HEK293 (cell line): ENCODE measurements at regions not wholly inside any gene's neighbourhood (a gene's known extent, or its start where the extent isn't known, plus 50 kb on each side); places are given as distances from the start of the nearest gene placed in this dataset.

ENCODE experiments used
- CTCF ChIA-PET: fragments of 350-600 bp; formaldehyde crosslinking; extraction: SDS; loops from one replicate; lab custom pipeline; 2021; ENCODE audit warnings: antibody characterized with exemption; lab: Yijun Ruan, JAX
- POLR2A ChIA-PET: fragments of 300-600 bp; formaldehyde crosslinking; extraction: SDS; loops from one replicate; lab custom pipeline; 2020; ENCODE audit warnings: antibody characterized with exemption, inconsistent platforms; lab: Yijun Ruan, JAX
- H3K27ac ChIP-seq: fragments of 200-500 bp; sonication (Bioruptor generic); 2 replicates; pipeline ENCODE4 v1.5.1; 2014; ENCODE audit warnings: low read depth, low read length, control low read depth, inconsistent platforms; ENCODE audit errors: extremely low read depth
- H3K36me3 ChIP-seq, 2 experiments: fragments of 200-500 bp in 1 of 2; sonication (Bioruptor generic) in 1 of 2; 1 replicate in 1 of 2; 2 replicates in 1 of 2; pipeline ENCODE4 v1.5.1; 2014 to 2017; ENCODE audit warnings: inconsistent platforms in 2 of 2, low read length in 2 of 2; ENCODE audit not compliant: control insufficient read depth in 2 of 2, insufficient read depth in 1 of 2
- H3K4me1 ChIP-seq: fragments of 200-500 bp; sonication (Bioruptor generic); 2 replicates; pipeline ENCODE4 v1.5.1; 2014; ENCODE audit warnings: mild to moderate bottlenecking, low read length, inconsistent platforms; ENCODE audit not compliant: control insufficient read depth, insufficient read depth
- H3K4me3 ChIP-seq: 2 replicates; pipeline ENCODE4 v1.5.1; 2011; ENCODE audit warnings: low read depth, mild to moderate bottlenecking, control low read depth, low read length, moderate library complexity
- H3K9me3 ChIP-seq: fragments of 200-500 bp; sonication (Bioruptor generic); 2 replicates; pipeline ENCODE4 v1.5.1; 2014; ENCODE audit warnings: low read depth, low read length, inconsistent platforms; ENCODE audit not compliant: control insufficient read depth, insufficient read depth
- GFI1B ChIP-seq: fragments of 450-650 bp; formaldehyde crosslinking; IDR thresholded peaks from 2 replicates; pipeline ENCODE4 v1.5.1; 2016; ENCODE audit warnings: missing biosample characterization, missing genetic modification characterization
- KLF10 ChIP-seq: fragments of 450-650 bp; IDR thresholded peaks from 2 replicates; pipeline ENCODE4 v1.5.1; 2018; ENCODE audit warnings: missing biosample characterization, mild to moderate bottlenecking, missing genetic modification characterization
- ZBTB17 ChIP-seq: fragments of 450-650 bp; formaldehyde crosslinking; IDR thresholded peaks from 2 replicates; pipeline ENCODE4 v1.5.1; 2016; ENCODE audit warnings: missing biosample characterization, missing genetic modification characterization
- ZBTB20 ChIP-seq: fragments of 450-650 bp; formaldehyde crosslinking; IDR thresholded peaks from 2 replicates; pipeline ENCODE4 v1.5.1; 2016; ENCODE audit warnings: missing biosample characterization, missing genetic modification characterization
- ZBTB8A ChIP-seq: fragments of 450-650 bp; formaldehyde crosslinking; IDR thresholded peaks from 2 replicates; pipeline ENCODE4 v1.5.1; 2016; ENCODE audit warnings: missing biosample characterization, missing genetic modification characterization
- ZNF121 ChIP-seq: fragments of 450-650 bp; formaldehyde crosslinking; IDR thresholded peaks from 2 replicates; pipeline ENCODE4 v1.5.1; 2016; ENCODE audit warnings: missing biosample characterization, missing genetic modification characterization
- ZNF140 ChIP-seq: fragments of 450-650 bp; formaldehyde crosslinking; IDR thresholded peaks from 2 replicates; pipeline ENCODE4 v1.5.1; 2016; ENCODE audit warnings: missing biosample characterization, missing genetic modification characterization
- ZNF19 ChIP-seq: fragments of 450-650 bp; formaldehyde crosslinking; IDR thresholded peaks from 2 replicates; pipeline ENCODE4; 2016; ENCODE audit warnings: missing biosample characterization, missing genetic modification characterization, low read depth
- ZNF202 ChIP-seq: fragments of 450-650 bp; formaldehyde crosslinking; IDR thresholded peaks from 2 replicates; pipeline ENCODE4 v1.5.1; 2016; ENCODE audit warnings: missing biosample characterization, missing genetic modification characterization, borderline replicate concordance
- ZNF433 ChIP-seq: fragments of 450-650 bp; formaldehyde crosslinking; IDR thresholded peaks from 2 replicates; pipeline ENCODE4 v1.5.1; 2016; ENCODE audit warnings: missing biosample characterization, missing genetic modification characterization, low read depth
- ZNF473 ChIP-seq: fragments of 450-650 bp; formaldehyde crosslinking; IDR thresholded peaks from 2 replicates; pipeline ENCODE4 v1.5.1; 2017; ENCODE audit warnings: missing biosample characterization, missing genetic modification characterization
- ZNF530 ChIP-seq: fragments of 450-650 bp; formaldehyde crosslinking; IDR thresholded peaks from 2 replicates; pipeline ENCODE4 v1.5.1; 2016; ENCODE audit warnings: low read depth, missing biosample characterization, missing genetic modification characterization
- ZNF558 ChIP-seq: fragments of 450-650 bp; formaldehyde crosslinking; IDR thresholded peaks from 2 replicates; pipeline ENCODE4 v1.5.1; 2016; ENCODE audit warnings: missing biosample characterization, missing genetic modification characterization
- ZNF664 ChIP-seq: fragments of 450-650 bp; formaldehyde crosslinking; IDR thresholded peaks from 2 replicates; pipeline ENCODE4 v1.5.1; 2016; ENCODE audit warnings: missing biosample characterization, missing genetic modification characterization
- ZSCAN23 ChIP-seq: fragments of 450-650 bp; formaldehyde crosslinking; IDR thresholded peaks from 2 replicates; pipeline ENCODE4 v1.5.1; 2016; ENCODE audit warnings: missing biosample characterization, missing genetic modification characterization
- TF ChIP-seq, protein P1 (sequence below): fragments of 450-650 bp; formaldehyde crosslinking; IDR thresholded peaks from 2 replicates; pipeline ENCODE4 v1.5.1; 2016; ENCODE audit warnings: missing biosample characterization, missing genetic modification characterization
- TF ChIP-seq, protein P2 (sequence below): fragments of 450-650 bp; formaldehyde crosslinking; IDR thresholded peaks from 2 replicates; pipeline ENCODE4 v1.5.0; 2017; ENCODE audit warnings: missing biosample characterization, missing genetic modification characterization, borderline replicate concordance
- TF ChIP-seq, protein P3 (sequence below): fragments of 450-650 bp; formaldehyde crosslinking; IDR thresholded peaks from 2 replicates; pipeline ENCODE4 v1.5.1; 2016; ENCODE audit warnings: missing biosample characterization, missing genetic modification characterization
- TF ChIP-seq, protein P4 (sequence below): fragments of 450-650 bp; formaldehyde crosslinking; IDR thresholded peaks from 2 replicates; pipeline ENCODE4 v1.5.1; 2016; ENCODE audit warnings: missing biosample characterization, missing genetic modification characterization
- TF ChIP-seq, protein P5 (sequence below): fragments of 450-650 bp; formaldehyde crosslinking; conservative IDR thresholded peaks from 2 replicates; pipeline ENCODE4 v1.5.1; 2016; ENCODE audit warnings: low read depth, missing biosample characterization, missing genetic modification characterization

DNA sequence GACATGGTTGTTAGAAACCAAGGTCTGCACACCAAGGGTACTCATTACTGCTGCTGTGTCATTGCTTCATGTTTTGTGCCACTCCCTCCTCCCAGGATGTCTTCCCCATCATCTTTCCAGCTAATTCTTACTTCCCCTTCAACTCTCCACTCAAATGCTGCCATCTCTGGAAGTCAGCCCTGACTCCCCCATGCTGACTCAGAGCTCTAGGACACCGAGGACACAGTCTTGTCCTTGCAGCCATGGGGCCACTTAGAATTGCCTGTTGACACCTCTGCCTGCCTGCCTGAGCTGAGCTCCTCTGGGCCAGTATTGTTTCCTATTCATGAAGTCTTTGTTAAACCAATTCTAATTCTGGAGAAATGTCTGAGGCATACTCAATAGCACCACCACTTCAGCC lies 100.2 kb downstream of the GYPC start:
- no peak overlapping the region for H3K27ac ChIP-seq
- POLR2A ChIA-PET: no interaction called here
- H3K36me3 ChIP-seq: no peaks in the 10 kb centered on the region
- H3K4me3 ChIP-seq: no peak overlapping the region
- no peak for TF ChIP-seq ZNF121 (tag by site-specific recombination)
- TF ChIP-seq KLF10 (tag by site-specific recombination): no peak
- TF ChIP-seq, protein P1, sequence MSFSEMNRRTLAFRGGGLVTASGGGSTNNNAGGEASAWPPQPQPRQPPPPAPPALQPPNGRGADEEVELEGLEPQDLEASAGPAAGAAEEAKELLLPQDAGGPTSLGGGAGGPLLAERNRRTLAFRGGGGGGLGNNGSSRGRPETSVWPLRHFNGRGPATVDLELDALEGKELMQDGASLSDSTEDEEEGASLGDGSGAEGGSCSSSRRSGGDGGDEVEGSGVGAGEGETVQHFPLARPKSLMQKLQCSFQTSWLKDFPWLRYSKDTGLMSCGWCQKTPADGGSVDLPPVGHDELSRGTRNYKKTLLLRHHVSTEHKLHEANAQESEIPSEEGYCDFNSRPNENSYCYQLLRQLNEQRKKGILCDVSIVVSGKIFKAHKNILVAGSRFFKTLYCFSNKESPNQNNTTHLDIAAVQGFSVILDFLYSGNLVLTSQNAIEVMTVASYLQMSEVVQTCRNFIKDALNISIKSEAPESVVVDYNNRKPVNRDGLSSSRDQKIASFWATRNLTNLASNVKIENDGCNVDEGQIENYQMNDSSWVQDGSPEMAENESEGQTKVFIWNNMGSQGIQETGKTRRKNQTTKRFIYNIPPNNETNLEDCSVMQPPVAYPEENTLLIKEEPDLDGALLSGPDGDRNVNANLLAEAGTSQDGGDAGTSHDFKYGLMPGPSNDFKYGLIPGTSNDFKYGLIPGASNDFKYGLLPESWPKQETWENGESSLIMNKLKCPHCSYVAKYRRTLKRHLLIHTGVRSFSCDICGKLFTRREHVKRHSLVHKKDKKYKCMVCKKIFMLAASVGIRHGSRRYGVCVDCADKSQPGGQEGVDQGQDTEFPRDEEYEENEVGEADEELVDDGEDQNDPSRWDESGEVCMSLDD (tag by site-specific recombination): no peak
- TF ChIP-seq ZNF530 (tag by site-specific recombination): no peak
- TF ChIP-seq, protein P2, sequence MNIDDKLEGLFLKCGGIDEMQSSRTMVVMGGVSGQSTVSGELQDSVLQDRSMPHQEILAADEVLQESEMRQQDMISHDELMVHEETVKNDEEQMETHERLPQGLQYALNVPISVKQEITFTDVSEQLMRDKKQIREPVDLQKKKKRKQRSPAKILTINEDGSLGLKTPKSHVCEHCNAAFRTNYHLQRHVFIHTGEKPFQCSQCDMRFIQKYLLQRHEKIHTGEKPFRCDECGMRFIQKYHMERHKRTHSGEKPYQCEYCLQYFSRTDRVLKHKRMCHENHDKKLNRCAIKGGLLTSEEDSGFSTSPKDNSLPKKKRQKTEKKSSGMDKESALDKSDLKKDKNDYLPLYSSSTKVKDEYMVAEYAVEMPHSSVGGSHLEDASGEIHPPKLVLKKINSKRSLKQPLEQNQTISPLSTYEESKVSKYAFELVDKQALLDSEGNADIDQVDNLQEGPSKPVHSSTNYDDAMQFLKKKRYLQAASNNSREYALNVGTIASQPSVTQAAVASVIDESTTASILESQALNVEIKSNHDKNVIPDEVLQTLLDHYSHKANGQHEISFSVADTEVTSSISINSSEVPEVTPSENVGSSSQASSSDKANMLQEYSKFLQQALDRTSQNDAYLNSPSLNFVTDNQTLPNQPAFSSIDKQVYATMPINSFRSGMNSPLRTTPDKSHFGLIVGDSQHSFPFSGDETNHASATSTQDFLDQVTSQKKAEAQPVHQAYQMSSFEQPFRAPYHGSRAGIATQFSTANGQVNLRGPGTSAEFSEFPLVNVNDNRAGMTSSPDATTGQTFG (tag by site-specific recombination): no peak
- TF ChIP-seq, protein P3, sequence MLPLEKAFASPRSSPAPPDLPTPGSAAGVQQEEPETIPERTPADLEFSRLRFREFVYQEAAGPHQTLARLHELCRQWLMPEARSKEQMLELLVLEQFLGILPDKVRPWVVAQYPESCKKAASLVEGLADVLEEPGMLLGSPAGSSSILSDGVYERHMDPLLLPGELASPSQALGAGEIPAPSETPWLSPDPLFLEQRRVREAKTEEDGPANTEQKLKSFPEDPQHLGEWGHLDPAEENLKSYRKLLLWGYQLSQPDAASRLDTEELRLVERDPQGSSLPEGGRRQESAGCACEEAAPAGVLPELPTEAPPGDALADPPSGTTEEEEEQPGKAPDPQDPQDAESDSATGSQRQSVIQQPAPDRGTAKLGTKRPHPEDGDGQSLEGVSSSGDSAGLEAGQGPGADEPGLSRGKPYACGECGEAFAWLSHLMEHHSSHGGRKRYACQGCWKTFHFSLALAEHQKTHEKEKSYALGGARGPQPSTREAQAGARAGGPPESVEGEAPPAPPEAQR: no peak
- TF ChIP-seq, protein P4, sequence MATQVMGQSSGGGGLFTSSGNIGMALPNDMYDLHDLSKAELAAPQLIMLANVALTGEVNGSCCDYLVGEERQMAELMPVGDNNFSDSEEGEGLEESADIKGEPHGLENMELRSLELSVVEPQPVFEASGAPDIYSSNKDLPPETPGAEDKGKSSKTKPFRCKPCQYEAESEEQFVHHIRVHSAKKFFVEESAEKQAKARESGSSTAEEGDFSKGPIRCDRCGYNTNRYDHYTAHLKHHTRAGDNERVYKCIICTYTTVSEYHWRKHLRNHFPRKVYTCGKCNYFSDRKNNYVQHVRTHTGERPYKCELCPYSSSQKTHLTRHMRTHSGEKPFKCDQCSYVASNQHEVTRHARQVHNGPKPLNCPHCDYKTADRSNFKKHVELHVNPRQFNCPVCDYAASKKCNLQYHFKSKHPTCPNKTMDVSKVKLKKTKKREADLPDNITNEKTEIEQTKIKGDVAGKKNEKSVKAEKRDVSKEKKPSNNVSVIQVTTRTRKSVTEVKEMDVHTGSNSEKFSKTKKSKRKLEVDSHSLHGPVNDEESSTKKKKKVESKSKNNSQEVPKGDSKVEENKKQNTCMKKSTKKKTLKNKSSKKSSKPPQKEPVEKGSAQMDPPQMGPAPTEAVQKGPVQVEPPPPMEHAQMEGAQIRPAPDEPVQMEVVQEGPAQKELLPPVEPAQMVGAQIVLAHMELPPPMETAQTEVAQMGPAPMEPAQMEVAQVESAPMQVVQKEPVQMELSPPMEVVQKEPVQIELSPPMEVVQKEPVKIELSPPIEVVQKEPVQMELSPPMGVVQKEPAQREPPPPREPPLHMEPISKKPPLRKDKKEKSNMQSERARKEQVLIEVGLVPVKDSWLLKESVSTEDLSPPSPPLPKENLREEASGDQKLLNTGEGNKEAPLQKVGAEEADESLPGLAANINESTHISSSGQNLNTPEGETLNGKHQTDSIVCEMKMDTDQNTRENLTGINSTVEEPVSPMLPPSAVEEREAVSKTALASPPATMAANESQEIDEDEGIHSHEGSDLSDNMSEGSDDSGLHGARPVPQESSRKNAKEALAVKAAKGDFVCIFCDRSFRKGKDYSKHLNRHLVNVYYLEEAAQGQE (tag by site-specific recombination): no peak
- TF ChIP-seq ZNF558: no peak
- TF ChIP-seq ZSCAN23 (tag by site-specific recombination): no peak
- no peak for TF ChIP-seq GFI1B (tag by site-specific recombination)
- no peak for TF ChIP-seq ZNF202
- no peak for TF ChIP-seq ZNF433 (tag by site-specific recombination)
- TF ChIP-seq ZNF140 (tag by site-specific recombination): no peak
- TF ChIP-seq ZBTB20 (tag by site-specific recombination): no peak
- CTCF ChIA-PET: interaction anchor here (0.9 kb wide), 1 partner anchor 21 kb away, joined by 3 read pairs; no protein-coding TSS in a partner anchor
- no peaks in the 10 kb centered on the region for H3K9me3 ChIP-seq
- no peaks in the 10 kb centered on the region for H3K4me1 ChIP-seq

DNA sequence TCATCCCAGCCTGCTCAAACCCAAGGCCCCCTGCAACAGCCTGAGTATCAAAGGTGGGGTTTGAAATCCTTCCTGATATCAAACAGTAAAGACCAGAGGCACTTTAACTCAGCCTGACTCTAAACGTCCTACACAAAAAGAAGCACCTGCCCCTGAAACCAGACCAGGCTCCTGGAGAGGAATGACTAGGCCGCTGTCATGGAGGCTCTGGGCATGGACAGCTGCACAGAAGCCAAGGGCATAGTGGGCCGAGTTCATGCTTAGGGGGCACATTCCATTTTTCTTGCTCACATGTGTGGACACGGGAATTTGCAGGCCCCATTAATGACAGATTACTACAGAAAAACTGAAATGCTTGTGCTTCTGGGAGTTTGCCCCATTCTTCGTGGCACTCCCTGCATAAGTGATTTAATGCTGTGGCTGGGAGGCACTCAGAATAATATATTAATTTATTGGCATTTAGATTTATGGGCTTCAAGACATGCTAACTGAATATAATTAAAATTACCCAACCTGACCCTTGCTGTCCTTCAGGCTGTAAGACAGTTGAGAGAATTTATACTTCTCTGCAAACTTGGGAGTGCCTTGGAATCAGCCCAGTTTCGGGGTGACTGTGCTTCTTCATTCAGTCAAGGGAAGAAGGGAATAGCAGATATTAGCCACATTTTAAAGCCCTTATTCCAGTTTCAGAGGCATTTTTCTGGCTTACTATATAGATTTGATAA lies 105.5 kb downstream of the GYPC start:
- Histone ChIP-seq H3K4me1 (no peaks in the 10 kb centered on the region), H3K27ac (no peak overlapping the region), H3K9me3 (no peaks in the 10 kb centered on the region), H3K4me3 (no peak overlapping the region), H3K36me3 (no peaks in the 10 kb centered on the region)
- ChIA-PET CTCF (no interaction called here), POLR2A (no interaction called here)
- TF ChIP-seq ZBTB17 (tag by site-specific recombination) (no peak), ZNF19 (tag by site-specific recombination) (no peak), ZBTB8A (no peak), ZNF558 (no peak), ZNF664 (tag by site-specific recombination) (no peak), ZNF473 (no peak)
- TF ChIP-seq, protein P5, sequence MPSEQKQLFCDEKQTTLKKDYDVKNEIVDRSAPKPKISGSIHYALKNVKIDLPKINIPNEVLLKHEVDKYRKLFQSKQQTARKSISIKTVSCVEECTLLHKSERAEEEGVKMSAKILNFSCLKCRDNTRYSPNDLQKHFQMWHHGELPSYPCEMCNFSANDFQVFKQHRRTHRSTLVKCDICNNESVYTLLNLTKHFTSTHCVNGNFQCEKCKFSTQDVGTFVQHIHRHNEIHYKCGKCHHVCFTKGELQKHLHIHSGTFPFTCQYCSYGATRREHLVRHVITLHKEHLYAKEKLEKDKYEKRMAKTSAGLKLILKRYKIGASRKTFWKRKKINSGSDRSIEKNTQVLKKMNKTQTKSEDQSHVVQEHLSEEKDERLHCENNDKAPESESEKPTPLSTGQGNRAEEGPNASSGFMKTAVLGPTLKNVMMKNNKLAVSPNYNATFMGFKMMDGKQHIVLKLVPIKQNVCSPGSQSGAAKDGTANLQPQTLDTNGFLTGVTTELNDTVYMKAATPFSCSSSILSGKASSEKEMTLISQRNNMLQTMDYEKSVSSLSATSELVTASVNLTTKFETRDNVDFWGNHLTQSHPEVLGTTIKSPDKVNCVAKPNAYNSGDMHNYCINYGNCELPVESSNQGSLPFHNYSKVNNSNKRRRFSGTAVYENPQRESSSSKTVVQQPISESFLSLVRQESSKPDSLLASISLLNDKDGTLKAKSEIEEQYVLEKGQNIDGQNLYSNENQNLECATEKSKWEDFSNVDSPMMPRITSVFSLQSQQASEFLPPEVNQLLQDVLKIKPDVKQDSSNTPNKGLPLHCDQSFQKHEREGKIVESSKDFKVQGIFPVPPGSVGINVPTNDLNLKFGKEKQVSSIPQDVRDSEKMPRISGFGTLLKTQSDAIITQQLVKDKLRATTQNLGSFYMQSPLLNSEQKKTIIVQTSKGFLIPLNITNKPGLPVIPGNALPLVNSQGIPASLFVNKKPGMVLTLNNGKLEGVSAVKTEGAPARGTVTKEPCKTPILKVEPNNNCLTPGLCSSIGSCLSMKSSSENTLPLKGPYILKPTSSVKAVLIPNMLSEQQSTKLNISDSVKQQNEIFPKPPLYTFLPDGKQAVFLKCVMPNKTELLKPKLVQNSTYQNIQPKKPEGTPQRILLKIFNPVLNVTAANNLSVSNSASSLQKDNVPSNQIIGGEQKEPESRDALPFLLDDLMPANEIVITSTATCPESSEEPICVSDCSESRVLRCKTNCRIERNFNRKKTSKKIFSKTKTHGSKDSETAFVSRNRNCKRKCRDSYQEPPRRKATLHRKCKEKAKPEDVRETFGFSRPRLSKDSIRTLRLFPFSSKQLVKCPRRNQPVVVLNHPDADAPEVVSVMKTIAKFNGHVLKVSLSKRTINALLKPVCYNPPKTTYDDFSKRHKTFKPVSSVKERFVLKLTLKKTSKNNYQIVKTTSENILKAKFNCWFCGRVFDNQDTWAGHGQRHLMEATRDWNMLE (tag by site-specific recombination): no peak
